Mesendoderm (in vitro differentiated cells): ENCODE measurements at regions not wholly inside any gene's neighbourhood (a gene's known extent, or its start where the extent isn't known, plus 50 kb on each side); places are given as distances from the start of the nearest gene placed in this dataset.

Source experiments
- DNase-seq: peaks from one replicate; pipeline ENCODE4 v3.0.0; 2013
- H2AK5ac ChIP-seq: 2 replicates; pipeline ENCODE4 v1.6.1; 2013; ENCODE audit warnings: low read length, inconsistent platforms
- H2BK120ac ChIP-seq: 2 replicates; pipeline ENCODE4 v1.6.1; 2013; ENCODE audit warnings: low read depth, mild to moderate bottlenecking, low read length, moderate library complexity, mixed read lengths
- H2BK15ac ChIP-seq: replicated peaks from 2 replicates; pipeline ENCODE4 v1.6.1; 2013; ENCODE audit warnings: low read depth, mild to moderate bottlenecking, moderate library complexity
- H2BK5ac ChIP-seq: 2 replicates; pipeline ENCODE4 v1.6.1; 2013; ENCODE audit warnings: low read length, inconsistent platforms
- H3K18ac ChIP-seq: 2 replicates; pipeline ENCODE4 v1.6.1; 2013; ENCODE audit warnings: mild to moderate bottlenecking, low read length, mixed read lengths
- H3K23ac ChIP-seq: one replicate; pipeline ENCODE4 v1.6.1; 2013; ENCODE audit warnings: low read length
- H3K27ac ChIP-seq: 2 replicates; pipeline ENCODE4 v1.5.1; 2013; ENCODE audit warnings: low read depth, mild to moderate bottlenecking, inconsistent platforms, low read length, moderate library complexity
- H3K27me3 ChIP-seq: 2 replicates; pipeline ENCODE4 v1.6.1; 2013; ENCODE audit warnings: low read length, control low read depth, mild to moderate bottlenecking, inconsistent platforms; ENCODE audit not compliant: insufficient read depth, poor library complexity
- H3K36me3 ChIP-seq: 2 replicates; pipeline ENCODE4 v1.6.1; 2013; ENCODE audit warnings: low read length, inconsistent platforms; ENCODE audit not compliant: control insufficient read depth, insufficient read depth
- H3K4ac ChIP-seq: one replicate; pipeline ENCODE4 v1.6.1; 2013; ENCODE audit warnings: low read depth, mild to moderate bottlenecking, low read length, moderate library complexity
- H3K4me1 ChIP-seq: 2 replicates; pipeline ENCODE4 v1.6.1; 2013; ENCODE audit warnings: low read depth, low read length, inconsistent platforms; ENCODE audit not compliant: control insufficient read depth
- H3K4me2 ChIP-seq: 2 replicates; pipeline ENCODE4 v1.6.1; 2013; ENCODE audit warnings: low read length
- H3K4me3 ChIP-seq: 2 replicates; pipeline ENCODE4 v1.5.1; 2013; ENCODE audit warnings: mild to moderate bottlenecking, low read length
- H3K56ac ChIP-seq: one replicate; pipeline ENCODE4 v1.6.1; 2013; ENCODE audit warnings: low read length
- H3K79me1 ChIP-seq: 2 replicates; pipeline ENCODE4 v1.6.1; 2013; ENCODE audit warnings: low read length, inconsistent platforms
- H3K79me2 ChIP-seq: 2 replicates; pipeline ENCODE4 v1.6.1; 2013; ENCODE audit warnings: mild to moderate bottlenecking, low read length; ENCODE audit not compliant: control insufficient read depth, insufficient read depth
- H3K9ac ChIP-seq: 2 replicates; pipeline ENCODE4 v1.6.1; 2013; ENCODE audit warnings: low read length, inconsistent platforms
- H4K5ac ChIP-seq: one replicate; pipeline ENCODE4 v1.6.1; 2013; ENCODE audit warnings: low read length
- H4K8ac ChIP-seq: one replicate; pipeline ENCODE4 v1.6.1; 2013; ENCODE audit warnings: low read depth, mild to moderate bottlenecking, control low read depth, low read length, moderate library complexity
- WGBS: extraction: QIAGEN DNeasy Blood & Tissue Kit; methylation state at CpG from one replicate; pipeline ENCODE4 v1.1.7; 2013; ENCODE audit warnings: low lambda C conversion rate, missing lambda C conversion rate; ENCODE audit not compliant: insufficient coverage; ENCODE audit errors: extremely low coverage; 5-methylcytosine and 5-hydroxymethylcytosine counted together

DNA sequence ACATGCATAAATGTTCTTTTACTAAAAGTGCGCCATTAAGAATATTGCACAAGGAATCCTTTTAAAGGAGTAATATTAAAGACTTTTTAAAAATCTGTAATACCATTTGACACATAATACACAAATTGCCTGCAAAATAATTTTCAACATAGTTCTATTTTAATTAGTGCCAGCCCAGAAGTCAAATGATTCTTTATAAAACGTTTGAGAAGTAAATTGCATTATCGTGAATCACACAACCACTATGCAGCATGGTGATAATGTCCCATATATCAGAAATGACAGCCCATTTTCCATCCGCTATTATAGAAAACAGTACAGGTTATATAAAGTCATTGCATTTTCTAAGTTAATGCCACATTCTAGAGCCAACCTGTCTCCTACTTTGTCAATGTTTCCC, 324.0 kb downstream of the IPMK start:
- Histone ChIP-seq H2BK15ac (no peak overlapping the region), H3K18ac (no peak overlapping the region), H3K23ac (no peak overlapping the region), H3K4me1 (no peaks in the 10 kb centered on the region), H3K4ac (no peak overlapping the region), H3K56ac (no peak overlapping the region), H2BK120ac (no peak overlapping the region), H3K36me3 (no peaks in the 10 kb centered on the region), H3K79me1 (no peaks in the 10 kb centered on the region), H4K8ac (no peak overlapping the region), H3K4me2 (no peak overlapping the region), H3K9ac (no peak overlapping the region), H3K27ac (no peak overlapping the region), H3K27me3 (no peaks in the 10 kb centered on the region), H3K79me2 (no peaks in the 10 kb centered on the region), H4K5ac (no peak overlapping the region), H3K4me3 (no peak overlapping the region), H2AK5ac (no peak overlapping the region), H2BK5ac (no peak overlapping the region)
- no peak for DNase-seq
- WGBS = no CpG with 5 or more reads among the region's 4 CpGs

DNA sequence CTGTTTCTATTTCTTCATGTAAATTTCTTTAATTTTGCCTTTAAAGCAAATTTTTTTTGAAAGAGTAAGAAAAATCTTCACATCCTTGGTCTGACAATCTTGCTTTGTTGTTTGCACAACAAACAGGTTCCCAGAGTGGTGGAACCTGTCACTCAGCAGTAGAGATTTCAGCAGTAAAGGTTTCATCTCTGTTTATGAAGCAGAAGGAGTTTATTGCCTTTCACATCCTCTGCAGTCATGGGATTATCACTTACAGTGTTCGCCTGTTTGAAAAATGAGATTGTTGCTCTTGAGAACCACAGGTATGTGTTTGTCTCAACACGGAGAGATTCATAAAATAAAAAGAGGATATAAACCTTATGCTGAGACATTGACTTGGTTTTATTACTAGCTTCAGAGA, 342.6 kb downstream of the IPMK start:
- WGBS = no CpG with 5 or more reads among the region's 2 CpGs
- Histone ChIP-seq H3K79me1 (no peaks in the 10 kb centered on the region), H3K27me3 (no peaks in the 10 kb centered on the region), H3K4me3 (no peak overlapping the region), H2AK5ac (no peak overlapping the region), H2BK5ac (no peak overlapping the region), H3K23ac (no peak overlapping the region), H4K8ac (no peak overlapping the region), H3K9ac (no peak overlapping the region), H3K36me3 (no peaks in the 10 kb centered on the region), H3K4ac (no peak overlapping the region), H3K18ac (no peak overlapping the region), H2BK15ac (no peak overlapping the region), H2BK120ac (no peak overlapping the region), H3K27ac (no peak overlapping the region), H4K5ac (no peak overlapping the region), H3K4me1 (no peaks in the 10 kb centered on the region), H3K79me2 (no peaks in the 10 kb centered on the region), H3K4me2 (no peak overlapping the region), H3K56ac (no peak overlapping the region)
- DNase-seq = no peak

DNA sequence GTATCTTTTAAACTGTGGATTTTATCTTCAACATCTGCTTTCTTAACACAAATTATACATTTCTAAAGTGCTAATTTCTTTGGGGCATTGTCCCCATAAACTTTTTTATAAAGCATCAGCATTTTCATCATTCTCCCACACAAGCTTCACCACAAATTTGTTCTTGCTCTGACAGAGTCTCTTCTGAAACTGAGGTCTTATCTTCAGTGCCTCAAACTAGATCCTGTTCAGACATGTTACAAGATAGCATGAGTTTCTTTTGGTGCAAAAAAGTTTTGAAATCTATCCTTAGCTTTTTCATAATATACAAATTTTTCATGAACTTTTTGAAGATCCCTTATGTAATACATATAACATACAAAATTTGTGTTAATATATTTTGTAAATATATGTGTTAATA, 346.6 kb downstream of the IPMK start:
- H3K79me2 ChIP-seq = no peaks in the 10 kb centered on the region
- no peak overlapping the region for H3K18ac ChIP-seq
- H3K4ac ChIP-seq = no peak overlapping the region
- no peak overlapping the region for H3K56ac ChIP-seq
- H3K4me2 ChIP-seq = no peak overlapping the region
- H2BK5ac ChIP-seq = no peak overlapping the region
- no peak overlapping the region for H3K23ac ChIP-seq
- DNase-seq = no peak
- no peak overlapping the region for H4K5ac ChIP-seq
- no peak overlapping the region for H3K4me3 ChIP-seq
- no peaks in the 10 kb centered on the region for H3K36me3 ChIP-seq
- H3K79me1 ChIP-seq = no peaks in the 10 kb centered on the region
- no peak overlapping the region for H2AK5ac ChIP-seq
- no peak overlapping the region for H2BK120ac ChIP-seq
- no peak overlapping the region for H3K9ac ChIP-seq
- no peaks in the 10 kb centered on the region for H3K4me1 ChIP-seq
- no peak overlapping the region for H4K8ac ChIP-seq
- H3K27me3 ChIP-seq = no peaks in the 10 kb centered on the region
- H3K27ac ChIP-seq = no peak overlapping the region
- no peak overlapping the region for H2BK15ac ChIP-seq

DNA sequence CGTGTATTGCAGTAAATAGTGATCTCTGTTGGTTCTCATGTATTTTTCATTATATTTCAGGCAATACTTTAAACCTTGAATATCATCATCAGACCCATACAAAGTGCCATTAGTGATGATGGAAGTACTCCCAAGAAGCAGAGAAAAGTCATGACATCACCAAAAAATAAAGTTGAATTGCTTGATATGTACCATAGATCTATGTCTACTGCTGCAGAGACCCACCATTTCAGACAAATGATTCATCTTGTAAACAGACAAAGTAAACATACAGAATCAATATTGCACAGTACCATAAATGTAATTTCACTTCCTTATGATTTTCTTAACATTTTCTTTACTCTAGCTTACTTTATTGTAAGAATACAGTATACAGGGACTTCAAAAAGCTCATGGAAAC, 347.8 kb downstream of the IPMK start:
- H3K27me3 ChIP-seq = no peaks in the 10 kb centered on the region
- DNase-seq = no peak
- no peak overlapping the region for H3K27ac ChIP-seq
- no peak overlapping the region for H4K5ac ChIP-seq
- H3K36me3 ChIP-seq = no peaks in the 10 kb centered on the region
- H3K18ac ChIP-seq = no peak overlapping the region
- no peak overlapping the region for H3K23ac ChIP-seq
- H2AK5ac ChIP-seq = no peak overlapping the region
- H2BK120ac ChIP-seq = no peak overlapping the region
- H3K4me3 ChIP-seq = no peak overlapping the region
- H2BK5ac ChIP-seq = no peak overlapping the region
- H3K4me1 ChIP-seq = no peaks in the 10 kb centered on the region
- no peak overlapping the region for H3K4ac ChIP-seq
- H2BK15ac ChIP-seq = no peak overlapping the region
- WGBS = no CpG with 5 or more reads among the region's 1 CpG
- no peaks in the 10 kb centered on the region for H3K79me1 ChIP-seq
- no peaks in the 10 kb centered on the region for H3K79me2 ChIP-seq
- H3K9ac ChIP-seq = no peak overlapping the region
- H4K8ac ChIP-seq = no peak overlapping the region
- H3K56ac ChIP-seq = no peak overlapping the region
- no peak overlapping the region for H3K4me2 ChIP-seq

DNA sequence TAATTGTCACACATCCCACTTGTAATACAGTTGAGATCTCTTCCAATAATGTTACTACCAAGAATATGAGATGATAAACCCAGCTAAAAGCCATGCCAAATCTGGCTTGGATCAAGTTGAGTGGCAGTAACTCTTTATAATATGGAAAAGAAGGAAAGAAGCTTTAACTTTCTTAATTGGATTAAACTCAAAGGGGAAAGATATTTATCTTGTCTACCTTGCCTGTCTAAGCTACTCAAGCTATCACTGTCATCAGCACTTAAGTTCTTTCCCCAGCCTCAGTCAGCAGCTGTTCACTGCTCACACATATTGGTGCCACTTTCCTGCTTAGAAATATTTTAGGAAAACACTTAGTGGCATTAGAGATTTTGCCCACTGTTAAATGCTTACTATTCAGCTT, 350.7 kb downstream of the IPMK start:
- Histone ChIP-seq H3K23ac (no peak overlapping the region), H3K18ac (no peak overlapping the region), H3K4me2 (no peak overlapping the region), H3K56ac (no peak overlapping the region), H3K79me2 (no peaks in the 10 kb centered on the region), H3K36me3 (no peaks in the 10 kb centered on the region), H2BK5ac (no peak overlapping the region), H3K4me3 (no peak overlapping the region), H3K79me1 (no peaks in the 10 kb centered on the region), H2AK5ac (no peak overlapping the region), H4K8ac (no peak overlapping the region), H3K9ac (no peak overlapping the region), H3K27ac (no peak overlapping the region), H2BK15ac (no peak overlapping the region), H2BK120ac (no peak overlapping the region), H3K27me3 (no peaks in the 10 kb centered on the region), H3K4me1 (no peaks in the 10 kb centered on the region), H3K4ac (no peak overlapping the region), H4K5ac (no peak overlapping the region)
- DNase-seq = no peak

DNA sequence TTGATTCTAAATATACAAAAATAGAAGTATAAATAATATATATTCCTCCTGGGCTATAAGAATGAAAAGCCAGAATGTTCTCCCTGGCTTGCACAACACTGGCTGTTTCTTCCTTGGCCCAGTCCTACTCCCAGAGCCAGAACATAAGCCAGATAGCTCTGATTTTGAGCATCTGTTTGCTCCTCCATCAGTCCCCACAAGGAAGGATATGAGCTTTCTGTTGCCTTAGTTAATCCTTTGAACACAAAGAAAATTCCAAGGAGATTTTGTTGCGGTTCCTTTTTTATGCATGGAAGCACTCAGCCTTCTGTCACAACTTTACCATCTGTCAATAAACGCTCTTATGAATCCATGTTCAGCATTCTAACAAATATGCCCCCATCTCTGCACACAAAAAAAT, 361.8 kb downstream of the IPMK start:
- no peaks in the 10 kb centered on the region for H3K27me3 ChIP-seq
- H3K27ac ChIP-seq = no peak overlapping the region
- no peak overlapping the region for H4K8ac ChIP-seq
- DNase-seq = no peak
- no peak overlapping the region for H2BK5ac ChIP-seq
- no peak overlapping the region for H3K9ac ChIP-seq
- H3K4me1 ChIP-seq = no peaks in the 10 kb centered on the region
- H4K5ac ChIP-seq = no peak overlapping the region
- H2AK5ac ChIP-seq = no peak overlapping the region
- H3K4me2 ChIP-seq = no peak overlapping the region
- no peak overlapping the region for H3K56ac ChIP-seq
- H3K36me3 ChIP-seq = no peaks in the 10 kb centered on the region
- no peaks in the 10 kb centered on the region for H3K79me1 ChIP-seq
- H2BK15ac ChIP-seq = no peak overlapping the region
- no peak overlapping the region for H3K18ac ChIP-seq
- H2BK120ac ChIP-seq = no peak overlapping the region
- no CpG with 5 or more reads among the region's 2 CpGs for WGBS
- H3K4ac ChIP-seq = no peak overlapping the region
- H3K79me2 ChIP-seq = no peaks in the 10 kb centered on the region
- H3K4me3 ChIP-seq = no peak overlapping the region
- H3K23ac ChIP-seq = no peak overlapping the region
